Fibroblast of villous mesenchyme (primary cell): ENCODE measurements at regions not wholly inside any gene's neighbourhood (a gene's known extent, or its start where the extent isn't known, plus 50 kb on each side); places are given as distances from the start of the nearest gene placed in this dataset.
"Not testable (repeated sequence)": the region's sequence is repeated elsewhere in the genome, so short reads cannot be mapped to it uniquely, and the experiment has no call there.

Experiments used
- DNase-seq: peaks from one replicate; pipeline ENCODE4 v3.0.0-alpha.2; 2010; ENCODE audit warnings: low read depth
- H3K4me3 ChIP-seq: 2 replicates; pipeline ENCODE4 v1.5.1; 2011; ENCODE audit warnings: low read depth, mild to moderate bottlenecking, low read length
- CTCF ChIP-seq: IDR thresholded peaks from 2 replicates; pipeline ENCODE4 v1.5.1; 2012; ENCODE audit warnings: low read depth, mild to moderate bottlenecking, low read length; ENCODE audit not compliant: insufficient read depth

GRCh38 chr14:82786483-82786880 lies 1252.8 kb upstream of the SEL1L start:
- no peak for TF ChIP-seq CTCF
- no peak overlapping the region for H3K4me3 ChIP-seq
- no peak for DNase-seq

GRCh38 chr14:82796086-82796485 lies 1262.4 kb upstream of the SEL1L start:
- TF ChIP-seq CTCF = no peak
- H3K4me3 ChIP-seq = no peak overlapping the region
- no peak for DNase-seq

DNA sequence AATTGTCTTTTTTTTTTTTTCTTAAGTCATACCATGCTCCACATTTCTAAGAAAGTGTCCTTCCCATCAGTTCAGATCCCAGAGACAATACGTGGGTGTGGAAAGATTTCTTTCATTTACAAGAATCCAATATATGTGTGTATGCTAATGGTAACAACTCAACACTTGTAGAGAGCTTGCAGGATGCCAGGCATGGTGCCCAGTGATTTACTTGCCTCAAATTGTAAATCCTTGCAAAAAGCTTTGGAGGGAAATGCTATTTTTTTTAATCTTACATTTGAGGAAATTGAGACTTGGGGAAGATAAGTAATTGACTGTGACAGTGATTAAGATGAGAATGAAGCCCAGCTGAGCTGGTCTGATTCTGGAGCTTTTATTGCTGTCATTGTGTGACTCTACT lies 1264.6 kb upstream of the SEL1L start:
- no peak for TF ChIP-seq CTCF

GRCh38 chr14:82805892-82806825 lies 1272.5 kb upstream of the SEL1L start:
- DNase-seq = no peak

More for the DNA sequence above, 1264.6 kb upstream of the SEL1L start:
- no peak for DNase-seq
- H3K4me3 ChIP-seq = no peak overlapping the region

GRCh38 chr14:82811246-82811645 lies 1277.6 kb upstream of the SEL1L start:
- no peak overlapping the region for H3K4me3 ChIP-seq
- TF ChIP-seq CTCF = no peak
- DNase-seq = no peak

More at GRCh38 chr14:82805892-82806825, 1272.5 kb upstream of the SEL1L start:
- no peak for TF ChIP-seq CTCF
- H3K4me3 ChIP-seq = no peak overlapping the region

DNA sequence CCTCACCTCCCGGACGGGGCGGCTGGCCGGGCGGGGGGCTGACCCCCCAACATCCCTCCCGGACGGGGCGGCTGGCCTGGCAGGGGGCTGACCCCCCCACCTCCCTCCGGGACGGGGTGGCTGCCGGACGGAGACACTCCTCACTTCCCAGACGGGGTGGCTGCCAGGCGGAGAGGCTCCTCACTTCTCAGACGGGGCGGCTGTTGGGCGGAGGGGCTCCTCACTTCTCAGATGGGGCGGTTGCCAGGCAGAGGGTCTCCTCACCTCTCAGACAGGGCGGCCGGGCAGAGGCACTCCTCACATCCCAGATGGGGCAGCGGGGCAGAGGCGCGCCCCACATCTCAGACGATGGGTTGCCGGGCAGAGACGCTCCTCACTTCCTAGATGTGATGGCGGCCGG lies 1280.7 kb upstream of the SEL1L start:
- H3K4me3 ChIP-seq, DNase-seq: not testable (repeated sequence)

DNA sequence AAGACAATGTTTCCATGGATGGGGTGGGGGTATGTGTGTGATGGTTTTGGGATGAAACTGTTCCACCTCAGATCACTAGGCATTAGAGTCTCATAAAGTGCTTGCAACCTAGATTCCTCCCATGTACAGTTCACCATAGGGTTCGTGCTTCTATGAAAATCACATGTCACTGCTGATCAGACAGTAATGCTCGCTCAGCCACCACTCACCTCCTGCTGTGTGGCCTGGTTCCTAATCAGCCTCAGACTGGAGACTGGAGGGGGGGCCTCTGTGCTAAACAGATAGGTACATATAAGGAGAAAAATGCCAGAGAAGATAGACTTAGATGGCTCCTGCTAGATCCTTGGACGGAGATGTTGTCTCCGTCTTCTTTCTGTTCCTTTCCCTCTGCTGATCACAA lies 1296.9 kb upstream of the SEL1L start:
- no peak overlapping the region for H3K4me3 ChIP-seq
- no peak for DNase-seq
- no peak for TF ChIP-seq CTCF
